Adrenal gland (tissue), 5 donors: ENCODE measurements at regions not wholly inside any gene's neighbourhood (a gene's known extent, or its start where the extent isn't known, plus 50 kb on each side); places are given as distances from the start of the nearest gene placed in this dataset.

ENCODE experiments used
- CTCF ChIP-seq, 6 experiments: fragments of 450-650 bp in 4 of 6; fragments of 200-600 bp in 2 of 6; sonication (generic) in 1 of 6; IDR thresholded peaks; 1 replicate in 5 of 6; 2 replicates in 1 of 6; pipeline versions ENCODE4 v1.5.1 to v1.8.0; 2016 to 2021; ENCODE audit warnings: antibody characterized with exemption in 6 of 6, mild to moderate bottlenecking in 2 of 6, moderate library complexity in 1 of 6
- POLR2A ChIP-seq, 2 donors: fragments of 450-650 bp; IDR thresholded peaks; one replicate each; pipeline ENCODE4 v1.6.1; 2017; ENCODE audit warnings: antibody characterized with exemption in 2 of 2, mild to moderate bottlenecking in 2 of 2, moderate library complexity in 1 of 2
- donor health status: DM: no; HTN: no; CAD: no.

DNA sequence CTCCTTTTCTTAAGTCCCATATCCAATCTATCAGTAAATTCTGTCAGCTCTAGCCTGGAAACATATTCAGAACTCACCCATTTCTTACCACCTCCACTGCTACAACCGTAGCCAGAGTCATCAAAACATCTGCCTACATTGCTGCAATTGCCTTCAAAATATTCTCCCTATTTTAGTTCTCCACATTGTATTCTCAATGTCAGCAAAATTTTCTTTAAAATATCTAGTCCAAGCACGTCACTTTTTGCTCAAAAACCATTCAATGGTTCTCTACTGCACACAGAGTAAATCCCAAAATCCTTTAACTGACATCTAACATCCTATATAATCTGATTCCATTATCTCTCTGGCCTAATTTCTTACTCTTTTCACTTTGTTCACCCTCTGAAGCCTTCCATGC is 68.5 kb upstream of the ERBB4 start:
- no peak for TF ChIP-seq POLR2A (IDR thresholded peaks at IDR 0.05)
- TF ChIP-seq CTCF (IDR thresholded peaks at IDR 0.05), result no peak
